HepG2 (cell line): ENCODE measurements at regions not wholly inside any gene's neighbourhood (a gene's known extent, or its start where the extent isn't known, plus 50 kb on each side); places are given as distances from the start of the nearest gene placed in this dataset.

Experiments used
- ARNT ChIP-seq: fragments of 450-650 bp; IDR thresholded peaks from 2 replicates; pipeline ENCODE4 v1.6.1; 2017
- NRL ChIP-seq: sonication (generic); formaldehyde crosslinking; IDR thresholded peaks from 2 replicates; pipeline ENCODE4 v1.5.0; 2020; ENCODE audit warnings: missing genetic modification reagents, mild to moderate bottlenecking, moderate library complexity, borderline replicate concordance
- TARDBP ChIP-seq: sonication (generic); formaldehyde crosslinking; IDR thresholded peaks from 2 replicates; pipeline ENCODE4 v1.8.0; 2022; ENCODE audit warnings: mild to moderate bottlenecking, missing genetic modification reagents
- ZNF232 ChIP-seq: sonication (generic); formaldehyde crosslinking; IDR thresholded peaks from 2 replicates; pipeline ENCODE4 v1.4.0; 2020; ENCODE audit warnings: missing genetic modification reagents, borderline replicate concordance
- ZNF841 ChIP-seq: sonication (generic); formaldehyde crosslinking; IDR thresholded peaks from 2 replicates; pipeline ENCODE4 v1.8.1; 2023; ENCODE audit warnings: missing genetic modification reagents, borderline replicate concordance
- TF ChIP-seq, protein P1 (sequence below): fragments of 450-650 bp; IDR thresholded peaks from 2 replicates; pipeline ENCODE4 v1.6.1; 2017; ENCODE audit warnings: mild to moderate bottlenecking
- TF ChIP-seq, protein P2 (sequence below): sonication (generic); formaldehyde crosslinking; conservative IDR thresholded peaks from 2 replicates; pipeline ENCODE4 v1.5.0; 2020; ENCODE audit warnings: missing genetic modification reagents
- TF ChIP-seq, protein P3 (sequence below): sonication (generic); formaldehyde crosslinking; conservative IDR thresholded peaks from 2 replicates; pipeline ENCODE4 v1.4.0; 2020; ENCODE audit warnings: missing genetic modification reagents

DNA sequence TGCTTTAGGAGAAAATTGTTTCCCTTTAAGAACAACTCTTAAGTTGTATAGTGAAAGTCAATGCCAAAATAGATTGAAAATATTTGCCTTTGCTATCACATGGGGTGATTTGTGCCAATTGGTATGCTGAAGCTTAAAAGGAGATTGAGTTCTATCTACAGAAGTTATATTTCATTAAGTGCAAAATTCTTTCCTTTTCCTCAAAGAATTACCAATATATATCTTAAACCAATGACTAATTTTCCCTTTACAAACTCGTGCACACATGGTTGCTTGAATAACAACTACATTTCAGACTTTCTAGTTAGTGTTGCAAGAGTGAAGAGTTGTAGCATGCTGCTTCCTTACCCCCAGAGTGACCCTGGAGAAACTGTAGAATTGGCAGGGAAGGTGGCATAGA is 990.0 kb upstream of the PABPC4L start (continued):
- TF ChIP-seq, protein P1, sequence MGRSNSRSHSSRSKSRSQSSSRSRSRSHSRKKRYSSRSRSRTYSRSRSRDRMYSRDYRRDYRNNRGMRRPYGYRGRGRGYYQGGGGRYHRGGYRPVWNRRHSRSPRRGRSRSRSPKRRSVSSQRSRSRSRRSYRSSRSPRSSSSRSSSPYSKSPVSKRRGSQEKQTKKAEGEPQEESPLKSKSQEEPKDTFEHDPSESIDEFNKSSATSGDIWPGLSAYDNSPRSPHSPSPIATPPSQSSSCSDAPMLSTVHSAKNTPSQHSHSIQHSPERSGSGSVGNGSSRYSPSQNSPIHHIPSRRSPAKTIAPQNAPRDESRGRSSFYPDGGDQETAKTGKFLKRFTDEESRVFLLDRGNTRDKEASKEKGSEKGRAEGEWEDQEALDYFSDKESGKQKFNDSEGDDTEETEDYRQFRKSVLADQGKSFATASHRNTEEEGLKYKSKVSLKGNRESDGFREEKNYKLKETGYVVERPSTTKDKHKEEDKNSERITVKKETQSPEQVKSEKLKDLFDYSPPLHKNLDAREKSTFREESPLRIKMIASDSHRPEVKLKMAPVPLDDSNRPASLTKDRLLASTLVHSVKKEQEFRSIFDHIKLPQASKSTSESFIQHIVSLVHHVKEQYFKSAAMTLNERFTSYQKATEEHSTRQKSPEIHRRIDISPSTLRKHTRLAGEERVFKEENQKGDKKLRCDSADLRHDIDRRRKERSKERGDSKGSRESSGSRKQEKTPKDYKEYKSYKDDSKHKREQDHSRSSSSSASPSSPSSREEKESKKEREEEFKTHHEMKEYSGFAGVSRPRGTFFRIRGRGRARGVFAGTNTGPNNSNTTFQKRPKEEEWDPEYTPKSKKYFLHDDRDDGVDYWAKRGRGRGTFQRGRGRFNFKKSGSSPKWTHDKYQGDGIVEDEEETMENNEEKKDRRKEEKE: no peak
- TF ChIP-seq, protein P2, sequence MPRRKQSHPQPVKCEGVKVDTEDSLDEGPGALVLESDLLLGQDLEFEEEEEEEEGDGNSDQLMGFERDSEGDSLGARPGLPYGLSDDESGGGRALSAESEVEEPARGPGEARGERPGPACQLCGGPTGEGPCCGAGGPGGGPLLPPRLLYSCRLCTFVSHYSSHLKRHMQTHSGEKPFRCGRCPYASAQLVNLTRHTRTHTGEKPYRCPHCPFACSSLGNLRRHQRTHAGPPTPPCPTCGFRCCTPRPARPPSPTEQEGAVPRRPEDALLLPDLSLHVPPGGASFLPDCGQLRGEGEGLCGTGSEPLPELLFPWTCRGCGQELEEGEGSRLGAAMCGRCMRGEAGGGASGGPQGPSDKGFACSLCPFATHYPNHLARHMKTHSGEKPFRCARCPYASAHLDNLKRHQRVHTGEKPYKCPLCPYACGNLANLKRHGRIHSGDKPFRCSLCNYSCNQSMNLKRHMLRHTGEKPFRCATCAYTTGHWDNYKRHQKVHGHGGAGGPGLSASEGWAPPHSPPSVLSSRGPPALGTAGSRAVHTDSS (CRISPR knock-in tag): no peak
- TF ChIP-seq ZNF841 (CRISPR knock-in tag): no peak
- TF ChIP-seq TARDBP (CRISPR knock-in tag): no peak
- TF ChIP-seq ZNF232 (CRISPR knock-in tag): no peak
- no peak for TF ChIP-seq NRL (CRISPR knock-in tag)
- no peak for TF ChIP-seq ARNT
- TF ChIP-seq, protein P3, sequence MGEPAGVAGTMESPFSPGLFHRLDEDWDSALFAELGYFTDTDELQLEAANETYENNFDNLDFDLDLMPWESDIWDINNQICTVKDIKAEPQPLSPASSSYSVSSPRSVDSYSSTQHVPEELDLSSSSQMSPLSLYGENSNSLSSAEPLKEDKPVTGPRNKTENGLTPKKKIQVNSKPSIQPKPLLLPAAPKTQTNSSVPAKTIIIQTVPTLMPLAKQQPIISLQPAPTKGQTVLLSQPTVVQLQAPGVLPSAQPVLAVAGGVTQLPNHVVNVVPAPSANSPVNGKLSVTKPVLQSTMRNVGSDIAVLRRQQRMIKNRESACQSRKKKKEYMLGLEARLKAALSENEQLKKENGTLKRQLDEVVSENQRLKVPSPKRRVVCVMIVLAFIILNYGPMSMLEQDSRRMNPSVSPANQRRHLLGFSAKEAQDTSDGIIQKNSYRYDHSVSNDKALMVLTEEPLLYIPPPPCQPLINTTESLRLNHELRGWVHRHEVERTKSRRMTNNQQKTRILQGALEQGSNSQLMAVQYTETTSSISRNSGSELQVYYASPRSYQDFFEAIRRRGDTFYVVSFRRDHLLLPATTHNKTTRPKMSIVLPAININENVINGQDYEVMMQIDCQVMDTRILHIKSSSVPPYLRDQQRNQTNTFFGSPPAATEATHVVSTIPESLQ: no peak
